KMS-11 (cell line): ENCODE measurements at regions not wholly inside any gene's neighbourhood (a gene's known extent, or its start where the extent isn't known, plus 50 kb on each side); places are given as distances from the start of the nearest gene placed in this dataset.

Experiments
- H2AFZ ChIP-seq: fragments of 200-600 bp; sonication (generic); 2 replicates; pipeline ENCODE4 v1.6.1; 2016; ENCODE audit warnings: antibody characterized with exemption, mixed run types, low read depth
- H3K27ac ChIP-seq: fragments of 200-600 bp; sonication (generic); 2 replicates; pipeline ENCODE4 v1.6.1; 2016; ENCODE audit warnings: mild to moderate bottlenecking, mixed run types
- H3K27me3 ChIP-seq: fragments of 200-600 bp; sonication (generic); 2 replicates; pipeline ENCODE4 v1.6.1; 2017; ENCODE audit warnings: mild to moderate bottlenecking, low read depth, mixed run types, moderate library complexity; ENCODE audit not compliant: insufficient read depth
- H3K36me3 ChIP-seq: fragments of 200-600 bp; sonication (generic); 2 replicates; pipeline ENCODE4 v1.6.1; 2017; ENCODE audit warnings: mild to moderate bottlenecking, mixed run types; ENCODE audit not compliant: insufficient read depth
- H3K4me1 ChIP-seq: fragments of 200-600 bp; sonication (generic); 2 replicates; pipeline ENCODE4 v1.6.1; 2016; ENCODE audit warnings: mild to moderate bottlenecking, low read depth, mixed run types; ENCODE audit not compliant: poor library complexity, severe bottlenecking
- H3K4me2 ChIP-seq: fragments of 200-600 bp; sonication (generic); 2 replicates; pipeline ENCODE4 v1.7.0; 2016; ENCODE audit warnings: mild to moderate bottlenecking, mixed run types
- H3K4me3 ChIP-seq: fragments of 200-600 bp; sonication (generic); IDR thresholded peaks from 2 replicates; pipeline ENCODE4 v1.6.1; 2017; ENCODE audit warnings: low read depth, low read length, mixed read lengths; ENCODE audit not compliant: insufficient read depth
- H3K79me2 ChIP-seq: fragments of 200-600 bp; sonication (generic); 2 replicates; pipeline ENCODE4 v1.6.1; 2016; ENCODE audit warnings: low read depth, mixed run types; ENCODE audit not compliant: insufficient read depth
- H3K9ac ChIP-seq: fragments of 200-600 bp; sonication (generic); 2 replicates; pipeline ENCODE4 v1.6.1; 2016; ENCODE audit warnings: mild to moderate bottlenecking, mixed run types
- H4K20me1 ChIP-seq: fragments of 200-600 bp; sonication (generic); 2 replicates; pipeline ENCODE4 v1.6.1; 2016; ENCODE audit warnings: mild to moderate bottlenecking, mixed run types; ENCODE audit not compliant: insufficient read depth
- CTCF ChIP-seq: fragments of 200-600 bp; sonication (generic); conservative IDR thresholded peaks from 2 replicates; pipeline ENCODE4 v1.6.1; 2017; ENCODE audit warnings: low read depth, mild to moderate bottlenecking, antibody characterized with exemption, low read length, moderate library complexity, mixed read lengths

DNA sequence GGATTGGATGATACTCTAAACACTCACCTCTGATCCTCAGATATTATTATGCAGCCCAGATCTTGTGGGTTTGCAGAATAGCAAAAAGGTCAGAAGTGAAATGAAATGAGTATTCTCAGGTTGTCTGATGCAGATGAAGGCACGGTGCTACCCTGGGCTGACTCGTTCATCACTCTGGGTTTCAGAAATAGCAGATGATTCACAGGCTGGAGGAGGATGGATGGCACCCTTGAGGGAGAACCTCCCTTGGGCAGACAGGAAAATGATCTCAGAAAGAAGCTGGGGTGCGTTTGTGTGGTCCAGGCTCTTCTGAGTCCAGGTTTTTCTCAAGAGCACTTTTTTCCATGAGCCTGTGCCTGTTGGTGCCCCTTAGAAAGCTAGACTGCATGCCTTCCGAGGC, 515.8 kb upstream of the MKI67 start:
- no peaks in the 10 kb centered on the region for H3K4me1 ChIP-seq
- H3K4me2 ChIP-seq, result no peak overlapping the region
- TF ChIP-seq CTCF, result no peak
- no peaks in the 10 kb centered on the region for H3K79me2 ChIP-seq
- H3K27ac ChIP-seq, result no peak overlapping the region
- H3K4me3 ChIP-seq, result no peak overlapping the region
- H2AFZ ChIP-seq, result no peak overlapping the region
- H3K36me3 ChIP-seq, result no peaks in the 10 kb centered on the region
- H3K27me3 ChIP-seq, result no peaks in the 10 kb centered on the region
- H4K20me1 ChIP-seq, result no peaks in the 10 kb centered on the region
- H3K9ac ChIP-seq, result no peak overlapping the region

- Histone ChIP-seq H3K4me2 (no peak overlapping the region), H3K4me1 (no peaks in the 10 kb centered on the region), H3K9ac (no peak overlapping the region), H3K27me3 (no peaks in the 10 kb centered on the region), H3K27ac (no peak overlapping the region), H3K79me2 (no peaks in the 10 kb centered on the region), H4K20me1 (no peaks in the 10 kb centered on the region), H2AFZ (no peak overlapping the region), H3K4me3 (no peak overlapping the region), H3K36me3 (no peaks in the 10 kb centered on the region)
- TF ChIP-seq CTCF, result no peak
Measured at GRCh38 chr10:128642502-128642901, 516.3 kb upstream of the MKI67 start.

GRCh38 chr10:128643658-128644057, 517.4 kb upstream of the MKI67 start:
- Histone ChIP-seq H3K4me3 (no peak overlapping the region), H4K20me1 (no peaks in the 10 kb centered on the region), H3K27me3 (no peaks in the 10 kb centered on the region), H3K27ac (no peak overlapping the region), H3K4me2 (no peak overlapping the region), H3K9ac (no peak overlapping the region), H3K4me1 (no peaks in the 10 kb centered on the region), H3K36me3 (no peaks in the 10 kb centered on the region), H2AFZ (no peak overlapping the region), H3K79me2 (no peaks in the 10 kb centered on the region)
- TF ChIP-seq CTCF, result no peak

DNA sequence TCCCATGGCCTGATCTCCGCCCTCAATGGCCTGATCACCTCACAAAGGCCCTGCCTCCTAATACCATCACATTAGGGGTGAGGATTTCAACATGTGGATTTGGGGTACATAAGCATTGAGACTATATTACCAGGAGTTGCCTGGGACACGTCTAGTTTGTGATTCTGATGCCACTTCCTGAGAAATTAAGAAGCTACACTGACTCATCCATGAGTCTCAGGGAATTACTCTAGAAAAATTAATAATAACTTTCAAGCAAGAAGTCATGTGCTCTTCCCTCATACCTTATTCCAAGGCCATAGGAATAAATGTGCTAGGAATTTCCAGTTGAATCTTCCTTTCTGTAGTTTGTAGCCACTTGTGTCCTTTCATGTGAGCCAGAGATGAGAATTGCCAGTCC, 519.3 kb upstream of the MKI67 start:
- Histone ChIP-seq H3K27me3 (no peaks in the 10 kb centered on the region), H3K4me2 (no peak overlapping the region), H3K36me3 (no peaks in the 10 kb centered on the region), H3K9ac (no peak overlapping the region), H3K4me3 (no peak overlapping the region), H3K27ac (no peak overlapping the region), H4K20me1 (no peaks in the 10 kb centered on the region), H3K4me1 (no peaks in the 10 kb centered on the region), H3K79me2 (no peaks in the 10 kb centered on the region), H2AFZ (no peak overlapping the region)
- no peak for TF ChIP-seq CTCF

DNA sequence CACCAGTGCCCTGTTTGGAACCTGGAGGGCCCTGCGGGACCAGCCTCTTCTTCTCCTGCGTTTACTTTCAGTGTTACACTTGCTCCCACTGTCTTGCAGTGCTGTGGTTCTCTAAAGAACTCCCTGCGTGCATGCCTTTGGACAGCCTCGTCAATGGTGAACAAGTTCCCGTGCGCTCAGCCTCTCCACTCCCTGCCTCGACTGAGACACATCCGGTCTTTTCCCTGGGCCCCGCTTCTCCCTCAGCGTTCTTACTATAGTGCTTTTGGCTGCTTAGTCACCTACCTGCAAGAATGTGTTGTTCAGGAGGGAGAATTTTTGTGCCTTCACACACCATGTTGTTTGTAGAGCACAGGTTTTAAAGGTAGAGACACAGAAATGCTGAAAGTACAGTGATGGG, 520.7 kb upstream of the MKI67 start:
- H3K27me3 ChIP-seq, result no peaks in the 10 kb centered on the region
- no peak for TF ChIP-seq CTCF
- no peaks in the 10 kb centered on the region for H3K36me3 ChIP-seq
- no peaks in the 10 kb centered on the region for H3K4me1 ChIP-seq
- H3K9ac ChIP-seq, result no peak overlapping the region
- no peaks in the 10 kb centered on the region for H3K79me2 ChIP-seq
- H3K4me2 ChIP-seq, result no peak overlapping the region
- H3K27ac ChIP-seq, result no peak overlapping the region
- no peak overlapping the region for H2AFZ ChIP-seq
- no peak overlapping the region for H3K4me3 ChIP-seq
- H4K20me1 ChIP-seq, result no peaks in the 10 kb centered on the region
